ENCODE measurements at regions not wholly inside any gene's neighbourhood (a gene's known extent, or its start where the extent isn't known, plus 50 kb on each side); places are given as distances from the start of the nearest gene placed in this dataset.

GRCh38 chr15:70503798-70504298 is 259.5 kb downstream of the UACA start:
- Histone ChIP-seq H3K9me3 (no peaks in the 10 kb centered on the region), H3K4me1 (ENCODE audit: insufficient read depth) (peaks cover 23% of the 10 kb centered on the region), H3K27ac (peak overlapping the region in 1 of 2 donors; percentile 16), H3K4me3 (no peak overlapping the region), H3K27me3 (no peaks in the 10 kb centered on the region), H3K36me3 (no peaks in the 10 kb centered on the region)
- TF ChIP-seq POLR2A (IDR thresholded peaks at IDR 0.05), result no peak
- TF ChIP-seq CTCF (IDR thresholded peaks at IDR 0.05), result no peak
- no peak for TF ChIP-seq EP300 (IDR thresholded peaks at IDR 0.05)
- 29 to 52% (median 46%) methylated on average over 10 of the region's 10 CpGs for WGBS, 3 donors
- intact Hi-C loops (cut with DNase I), result no loop called here
- DNase-seq, result no peak

DNA sequence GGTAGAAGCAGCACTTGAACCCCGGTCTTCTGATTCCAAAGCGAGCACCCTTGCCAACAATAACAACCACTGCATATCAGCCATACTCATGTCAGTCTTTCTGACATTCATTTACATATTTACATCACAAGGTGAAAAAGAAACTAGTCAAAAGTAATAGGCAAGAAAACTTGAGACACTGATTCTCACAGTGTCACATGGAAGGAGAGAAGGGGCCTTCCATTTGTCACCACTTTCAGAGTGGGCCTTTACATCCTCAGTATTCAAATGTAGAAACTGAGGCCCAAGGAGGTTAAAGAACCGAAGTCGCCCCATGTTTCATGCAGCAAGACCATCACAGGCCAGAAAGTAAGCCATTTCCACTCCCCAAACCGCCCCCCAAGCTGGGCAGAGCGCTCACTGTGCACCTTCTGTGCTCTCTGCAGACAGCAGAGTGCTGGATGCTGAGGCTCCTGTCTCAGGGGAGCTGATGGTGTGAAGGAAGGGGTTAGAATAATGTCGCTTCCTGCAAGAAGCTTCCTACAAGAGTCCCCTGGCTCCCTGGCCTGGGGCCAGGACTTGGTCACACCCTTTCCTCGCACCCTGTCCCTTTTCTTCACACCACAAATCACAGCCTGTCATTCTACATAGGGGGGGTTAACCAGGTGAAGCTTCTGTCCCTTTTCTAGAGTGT is 260.1 kb downstream of the UACA start:
- Histone ChIP-seq H3K27me3 (no peaks in the 10 kb centered on the region), H3K4me1 (ENCODE audit: insufficient read depth) (peaks cover 23% of the 10 kb centered on the region), H3K36me3 (no peaks in the 10 kb centered on the region), H3K27ac (no peak overlapping the region), H3K9me3 (no peaks in the 10 kb centered on the region), H3K4me3 (no peak overlapping the region)
- intact Hi-C loops (cut with DNase I), result no loop called here
- 86 to 94% (median 91%) methylated on average over 8 of the region's 8 CpGs for WGBS, 3 donors
- DNase-seq, result no peak
- TF ChIP-seq EP300 (IDR thresholded peaks at IDR 0.05) (no peak), CTCF (IDR thresholded peaks at IDR 0.05) (no peak), POLR2A (IDR thresholded peaks at IDR 0.05) (no peak)

DNA sequence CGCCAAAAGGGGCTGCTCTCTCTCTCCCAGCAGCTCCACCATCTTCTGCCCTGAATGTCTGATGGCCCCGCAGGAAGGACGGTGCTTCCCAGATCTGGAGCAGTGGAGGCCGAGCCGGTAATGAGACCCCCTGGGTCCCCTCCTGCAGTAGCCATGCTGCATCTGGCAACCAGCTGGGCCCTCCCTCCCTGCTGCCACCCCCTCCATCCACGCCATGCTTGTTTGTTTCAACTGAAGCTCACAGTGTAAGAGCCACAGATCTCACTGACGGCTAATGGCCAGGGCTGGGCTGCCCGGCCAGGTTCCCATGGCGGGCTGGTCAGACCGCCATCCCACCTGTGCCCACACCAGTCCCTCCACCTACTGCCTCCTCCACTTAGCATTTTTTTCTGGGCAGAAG is 260.8 kb downstream of the UACA start:
- peaks cover 23% of the 10 kb centered on the region for H3K4me1 ChIP-seq (ENCODE audit: insufficient read depth)
- TF ChIP-seq CTCF (IDR thresholded peaks at IDR 0.05) (no peak), EP300 (IDR thresholded peaks at IDR 0.05) (no peak), POLR2A (IDR thresholded peaks at IDR 0.05) (no peak)
- 93 to 97% (median 93%) methylated on average over 10 of the region's 10 CpGs for WGBS, 3 donors
- no peaks in the 10 kb centered on the region for H3K36me3 ChIP-seq
- no peaks in the 10 kb centered on the region for H3K9me3 ChIP-seq
- H3K4me3 ChIP-seq, result no peak overlapping the region
- DNase-seq, result no peak
- H3K27ac ChIP-seq, result no peak overlapping the region
- intact Hi-C loops (cut with DNase I), result no loop called here
- no peaks in the 10 kb centered on the region for H3K27me3 ChIP-seq

DNA sequence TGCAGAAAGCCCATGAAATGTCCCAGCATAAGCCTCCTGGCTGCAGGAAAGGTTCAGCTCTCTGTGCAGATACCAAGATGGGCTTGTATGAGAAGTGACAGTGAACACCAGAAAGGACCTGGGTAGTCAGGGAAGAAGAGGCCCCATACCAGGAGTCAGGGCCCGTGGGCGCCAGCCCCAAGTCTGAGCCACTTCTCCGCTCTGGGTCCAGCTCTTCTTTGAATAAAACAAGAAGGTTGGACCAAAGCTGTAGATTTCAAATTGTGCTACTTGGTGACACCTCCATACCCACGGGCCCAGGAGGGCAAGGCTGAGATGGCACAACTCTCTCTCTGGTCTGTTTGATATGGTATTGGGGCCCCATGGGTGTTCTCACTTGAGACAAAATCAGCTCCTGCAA is 261.5 kb downstream of the UACA start:
- DNase-seq, result no peak
- H3K36me3 ChIP-seq, result no peaks in the 10 kb centered on the region
- no peak for TF ChIP-seq CTCF (IDR thresholded peaks at IDR 0.05)
- TF ChIP-seq EP300 (IDR thresholded peaks at IDR 0.05), result no peak
- peaks cover 23% of the 10 kb centered on the region for H3K4me1 ChIP-seq (ENCODE audit: insufficient read depth)
- H3K9me3 ChIP-seq, result no peaks in the 10 kb centered on the region
- intact Hi-C loops (cut with DNase I), result no loop called here
- H3K27ac ChIP-seq, result no peak overlapping the region
- no peak overlapping the region for H3K4me3 ChIP-seq
- 93 to 96% (median 95%) methylated on average over 4 of the region's 4 CpGs for WGBS, 3 donors
- no peaks in the 10 kb centered on the region for H3K27me3 ChIP-seq
